HPDE6-E6E7 (cell line): ENCODE measurements at regions not wholly inside any gene's neighbourhood (a gene's known extent, or its start where the extent isn't known, plus 50 kb on each side); places are given as distances from the start of the nearest gene placed in this dataset.

ENCODE experiments used
- DNase-seq: peaks from one replicate; pipeline ENCODE4 v3.0.0; 2011; ENCODE audit warnings: missing footprints; ENCODE audit errors: extremely low spot score

DNA sequence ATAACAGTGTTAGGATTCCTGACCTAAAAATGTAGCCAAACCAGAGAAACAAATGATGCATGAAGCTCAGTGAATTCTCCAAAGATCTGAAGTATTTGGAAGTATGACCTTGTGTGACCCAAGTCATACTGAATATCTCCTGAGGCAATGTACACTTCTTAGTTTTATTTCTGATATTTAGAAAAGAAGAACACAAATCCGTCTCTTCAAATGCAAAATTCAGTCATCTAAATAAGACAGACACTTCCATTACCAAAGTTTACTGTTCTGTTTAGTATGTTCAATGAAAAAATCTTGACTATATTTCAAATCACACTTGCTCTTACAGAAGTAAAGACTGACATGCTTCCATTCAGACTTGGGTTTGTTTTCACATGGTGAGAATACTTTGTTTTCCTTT lies 495.7 kb downstream of the RIT2 start:
- DNase-seq, result no peak

DNA sequence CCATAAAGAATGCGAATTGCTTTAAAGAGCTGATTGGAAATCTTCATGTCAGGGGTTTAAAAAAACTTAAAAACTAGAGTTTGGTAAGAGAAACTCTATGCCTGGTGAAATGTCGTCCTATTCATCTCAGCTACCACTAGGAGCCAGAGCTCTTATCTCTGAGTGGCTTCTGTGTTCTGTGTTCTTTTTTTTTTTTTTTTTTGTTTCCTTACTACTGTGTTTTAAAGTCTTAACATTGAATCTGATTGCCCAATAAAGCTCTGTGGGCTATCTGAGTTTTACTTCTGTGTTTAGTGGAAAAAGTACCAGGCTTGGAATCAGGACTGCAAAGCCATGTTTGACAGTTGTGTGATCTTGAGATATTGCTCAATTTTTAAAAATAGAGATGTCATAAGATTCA lies 494.8 kb downstream of the RIT2 start:
- no peak for DNase-seq

DNA sequence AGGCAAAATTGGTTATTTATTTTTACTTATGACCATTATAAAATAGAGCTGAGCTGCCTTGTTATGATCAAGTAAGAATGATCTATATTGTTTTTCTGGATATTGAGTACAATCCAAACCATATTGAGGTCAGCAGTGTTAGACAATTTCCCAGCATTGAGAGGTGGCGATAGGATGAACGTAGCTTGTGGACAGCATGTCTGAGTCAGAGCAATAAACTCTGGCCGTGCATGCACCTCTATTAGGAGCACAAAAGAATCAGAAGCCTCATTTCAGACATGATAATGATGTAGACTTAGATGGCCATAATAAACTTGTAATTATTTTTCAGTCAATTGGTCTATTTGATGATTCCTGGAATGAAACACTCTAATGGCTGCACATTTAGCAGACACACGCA lies 491.6 kb downstream of the RIT2 start:
- DNase-seq, result no peak

DNA sequence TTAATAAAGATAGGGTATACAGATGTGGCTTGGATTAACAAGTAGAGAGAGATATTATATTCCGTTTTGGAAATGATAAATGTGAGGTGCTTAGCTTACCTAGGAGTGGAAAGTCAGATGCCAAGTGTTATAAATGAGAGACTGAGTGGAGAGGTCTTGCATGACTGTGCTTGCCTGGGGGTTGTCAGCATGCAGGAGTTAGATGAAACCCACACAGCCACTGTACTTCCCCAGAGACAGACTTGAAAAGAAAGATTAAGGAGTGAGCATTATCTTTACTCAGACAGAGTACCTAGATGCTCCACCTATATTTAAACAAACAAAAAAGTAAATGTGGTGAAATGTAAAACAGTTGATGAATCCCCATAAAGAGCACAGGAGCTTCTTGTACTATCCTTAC lies 482.7 kb downstream of the RIT2 start:
- DNase-seq, result no peak

DNA sequence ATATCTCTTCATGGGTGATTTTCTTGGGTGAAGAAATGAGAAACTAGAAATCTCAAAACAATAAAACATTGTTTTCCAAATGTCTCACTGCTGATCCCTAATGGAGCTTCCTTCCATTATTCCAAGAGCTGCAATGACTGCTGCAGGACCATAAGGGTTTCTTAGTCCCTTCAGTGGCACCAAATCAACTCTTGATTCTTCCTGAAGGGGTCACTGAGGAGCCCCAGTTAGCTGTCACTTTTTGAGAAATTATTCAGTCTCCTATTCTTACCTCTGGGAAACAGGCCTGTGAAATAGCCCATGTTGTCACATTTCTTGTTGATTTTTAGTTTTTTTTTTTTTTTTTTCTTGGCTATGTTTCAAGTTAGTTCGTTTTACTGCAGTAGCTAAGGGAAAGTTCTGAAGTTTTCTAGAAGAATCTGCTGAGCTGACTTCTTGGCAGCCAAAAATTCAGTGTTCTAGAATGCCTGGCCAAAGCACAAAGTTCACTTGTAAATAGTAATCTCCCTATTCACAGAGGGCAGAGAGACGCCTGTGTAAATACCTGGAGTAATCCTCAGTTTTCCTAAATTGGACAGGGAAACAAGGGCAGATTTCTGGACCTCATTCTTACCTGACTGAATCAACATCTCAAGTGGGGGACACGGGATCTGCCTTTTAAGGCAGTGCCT lies 480.0 kb downstream of the RIT2 start:
- no peak for DNase-seq

DNA sequence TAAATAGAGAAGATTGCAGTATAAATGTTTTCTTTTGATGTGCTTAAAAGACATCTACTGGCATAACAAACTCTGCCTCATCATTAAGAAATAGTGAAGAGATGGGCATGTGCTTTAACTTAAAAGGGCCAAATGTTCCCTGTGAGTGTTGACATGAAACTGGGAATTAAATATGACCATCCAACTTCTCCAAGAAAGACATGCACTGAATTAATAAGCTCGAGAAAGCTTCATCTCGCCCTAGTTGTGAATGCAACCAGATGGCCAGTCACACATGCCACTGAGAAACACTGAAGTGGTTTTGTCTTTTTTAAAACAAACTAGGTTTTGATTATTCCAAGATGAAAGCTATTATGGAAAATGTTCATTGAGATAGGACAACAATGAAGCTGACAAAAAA lies 479.2 kb downstream of the RIT2 start:
- DNase-seq, result no peak

DNA sequence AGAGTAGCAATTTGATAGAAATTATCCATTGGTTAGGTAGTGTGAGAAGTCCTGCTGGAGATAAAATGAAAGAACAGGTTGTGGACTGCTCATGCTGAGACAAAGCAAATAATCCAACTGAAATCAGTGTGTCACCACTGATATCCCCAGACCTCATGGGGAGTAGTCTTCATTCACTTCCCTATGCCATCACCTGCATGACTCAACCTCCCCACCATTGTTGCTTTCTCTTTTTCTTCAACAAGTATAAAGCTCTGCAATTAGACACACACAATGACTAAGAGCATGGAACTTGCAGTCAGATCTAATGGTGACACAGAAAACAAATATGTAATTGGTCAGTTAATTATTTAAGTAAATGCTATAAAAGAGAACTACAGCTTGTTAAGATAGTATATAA lies 475.3 kb downstream of the RIT2 start:
- no peak for DNase-seq

DNA sequence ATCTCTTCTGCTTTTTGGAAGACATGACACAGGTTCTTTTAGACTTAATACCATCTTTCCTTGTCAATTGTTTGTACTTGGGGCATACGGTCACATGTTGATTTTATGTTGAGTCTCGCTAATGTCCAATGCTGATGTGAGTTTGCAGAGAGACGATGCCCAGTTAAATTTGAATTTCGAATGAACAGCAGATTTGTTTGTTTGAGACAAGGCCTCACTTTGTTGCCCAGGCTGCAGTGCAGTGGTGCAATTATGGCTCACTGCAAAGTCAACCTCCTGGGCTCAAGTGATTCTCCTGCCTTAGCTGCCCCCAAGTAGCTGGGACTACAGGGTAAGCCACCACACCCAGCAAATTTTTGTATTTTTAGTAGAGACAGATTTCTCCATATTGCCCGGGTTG lies 473.5 kb downstream of the RIT2 start:
- no peak for DNase-seq

DNA sequence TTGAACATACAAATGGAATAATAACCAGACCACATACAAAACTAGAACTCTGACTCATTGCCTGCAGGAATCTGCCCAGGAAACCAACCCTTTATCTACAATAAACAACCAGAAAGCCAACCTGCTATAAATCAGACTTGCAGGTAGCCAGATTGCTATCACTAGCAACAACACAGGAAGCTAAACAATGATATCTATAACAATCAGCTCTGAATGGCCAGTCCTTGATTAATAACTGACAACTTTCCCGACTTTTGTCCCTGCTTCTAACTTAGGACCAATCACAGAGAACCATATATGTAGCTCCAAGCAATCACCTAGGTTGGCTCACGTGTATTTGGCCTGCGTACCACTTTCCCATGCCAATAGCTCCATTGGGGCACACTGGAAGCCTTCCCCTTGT lies 470.8 kb downstream of the RIT2 start:
- DNase-seq, result no peak

DNA sequence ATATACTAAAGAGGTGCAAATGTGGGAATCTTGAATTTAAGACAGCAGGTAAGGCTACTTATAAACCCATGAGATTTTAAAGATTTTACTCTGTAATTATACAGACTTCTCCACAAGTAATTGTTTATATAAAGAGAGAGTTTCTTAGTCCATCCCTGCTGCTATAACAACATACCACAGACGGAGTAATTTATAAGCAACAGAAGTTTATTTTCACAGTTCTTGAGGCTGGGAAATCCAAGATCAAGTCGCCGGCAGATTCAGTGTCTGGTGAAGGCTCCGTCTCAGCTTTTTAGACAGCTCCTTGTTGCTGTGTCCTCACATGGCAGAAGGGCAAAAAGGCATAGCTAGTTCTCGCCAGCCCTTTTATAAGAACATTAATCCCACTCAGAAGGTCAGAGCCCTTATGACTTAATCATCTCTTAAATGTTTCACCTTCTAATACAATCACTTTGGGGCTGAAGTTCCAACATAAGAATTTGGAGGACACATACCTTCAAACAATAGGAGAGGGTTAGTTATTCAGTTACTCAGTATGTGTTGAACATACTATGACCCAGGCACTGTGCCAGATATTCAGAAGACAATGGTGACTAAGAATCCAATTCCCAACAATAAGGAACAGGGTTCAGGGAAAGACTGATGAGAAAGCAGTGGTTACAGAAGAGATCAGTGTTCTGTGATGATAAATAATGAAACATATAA lies 466.0 kb downstream of the RIT2 start:
- no peak for DNase-seq

DNA sequence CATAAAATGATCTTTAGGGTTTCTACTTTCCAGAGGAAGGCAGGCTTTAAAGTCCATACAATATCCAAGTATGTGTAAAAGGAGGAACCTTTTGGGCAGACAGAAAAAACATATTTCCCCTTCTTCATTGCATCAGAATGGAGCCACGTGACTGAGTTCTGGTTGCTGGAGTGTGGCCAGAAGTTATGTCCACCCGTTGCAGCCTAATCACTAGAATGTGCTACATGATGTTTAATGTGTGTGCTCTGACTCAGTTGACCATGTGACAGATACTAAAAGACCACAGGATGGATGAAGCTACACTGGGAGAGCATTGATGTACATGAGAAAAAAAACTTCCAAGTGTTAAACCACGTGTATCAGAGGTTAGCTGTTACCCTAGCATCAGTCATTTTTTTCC lies 460.9 kb downstream of the RIT2 start:
- DNase-seq, result no peak

DNA sequence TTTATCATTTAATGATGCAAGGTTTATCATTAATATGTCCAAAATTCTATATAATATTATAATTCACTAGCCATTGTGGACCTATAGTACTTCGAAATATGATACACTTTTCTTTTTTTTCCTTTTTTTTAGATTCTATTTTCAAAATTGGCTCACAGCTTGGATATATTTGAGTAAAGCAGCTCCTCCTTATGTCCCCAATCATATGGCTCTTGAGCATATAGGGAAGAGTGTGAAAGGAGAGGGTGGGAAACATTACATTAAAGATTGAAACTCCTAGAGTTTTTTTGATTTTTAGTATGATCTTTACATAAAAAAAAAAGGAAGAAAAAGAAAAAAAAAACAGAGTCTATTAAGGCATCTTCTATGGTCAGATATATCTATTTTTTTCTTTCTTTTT lies 457.9 kb downstream of the RIT2 start:
- DNase-seq, result no peak

DNA sequence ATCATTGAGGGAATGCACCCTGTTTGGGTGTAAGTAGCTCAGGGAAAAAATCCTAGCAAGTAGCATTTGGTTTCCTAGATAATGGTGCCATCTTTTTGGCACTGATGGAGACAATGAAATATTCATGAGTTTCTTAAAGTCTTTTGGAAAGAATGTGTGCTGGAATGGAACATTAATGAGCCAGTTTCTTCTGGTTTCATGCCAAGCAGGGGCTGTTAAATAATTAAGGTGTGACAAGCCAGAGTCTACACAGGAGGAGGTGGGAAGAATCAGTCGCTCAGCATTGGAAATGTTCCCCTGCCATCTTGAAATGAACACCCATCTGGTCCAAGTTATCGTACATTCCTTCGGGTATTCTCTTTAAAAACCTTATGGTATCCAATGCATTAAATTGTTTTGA lies 457.3 kb downstream of the RIT2 start:
- DNase-seq, result no peak

DNA sequence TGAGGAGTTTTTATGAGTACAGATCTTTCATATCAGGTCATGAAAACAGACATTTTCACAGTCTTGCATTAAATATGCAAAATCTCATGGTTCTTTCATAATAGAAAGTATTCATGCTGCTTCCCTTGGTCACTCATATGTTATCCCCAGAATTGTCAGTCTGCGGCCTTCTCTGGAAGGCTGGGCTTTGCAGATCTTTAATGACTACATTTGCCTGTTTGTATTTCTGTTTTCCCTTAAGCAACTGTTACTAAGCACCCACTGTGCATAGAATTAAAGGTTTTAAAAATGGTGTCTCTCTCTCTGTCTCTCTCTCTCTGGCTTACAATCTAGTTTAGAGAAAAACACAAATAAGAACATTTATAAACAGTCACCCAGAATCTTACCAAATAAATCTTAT lies 456.3 kb downstream of the RIT2 start:
- DNase-seq, result no peak

DNA sequence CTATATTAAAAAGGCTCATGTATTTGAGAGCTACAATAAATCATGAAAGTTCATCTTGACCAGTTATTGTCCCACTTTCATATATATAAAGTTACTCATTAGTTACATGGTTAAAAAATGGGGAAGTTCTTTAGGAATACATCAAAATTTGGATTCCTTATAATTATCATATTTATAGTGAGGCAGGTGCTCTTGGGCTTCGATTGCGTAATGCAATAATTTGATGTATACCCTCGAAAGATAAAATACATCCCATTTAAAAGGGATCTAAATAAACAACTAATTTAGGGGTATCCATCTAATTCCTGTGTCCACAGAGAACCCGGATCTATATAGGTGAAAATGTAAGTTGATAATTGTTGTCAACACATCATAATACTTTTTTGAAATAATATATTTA lies 444.6 kb downstream of the RIT2 start:
- DNase-seq, result no peak

DNA sequence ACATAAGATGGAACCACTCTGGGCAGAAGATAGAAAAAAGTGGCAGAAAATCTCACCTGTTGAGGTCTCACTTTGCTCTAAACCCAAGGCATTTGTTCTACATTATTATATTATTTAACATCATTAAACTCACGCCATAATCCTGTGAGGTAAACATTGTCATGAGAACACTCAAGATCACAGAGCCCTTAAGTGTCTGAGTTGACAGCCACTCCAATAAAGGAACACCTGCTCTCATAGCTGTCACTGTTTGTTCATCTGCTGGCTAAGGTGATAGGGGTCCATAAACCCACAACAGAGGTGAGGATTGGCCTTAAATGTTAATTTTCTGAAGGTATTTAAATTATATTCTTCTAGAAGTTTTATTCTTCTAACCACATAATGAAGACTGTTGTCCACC lies 439.7 kb downstream of the RIT2 start:
- no peak for DNase-seq

DNA sequence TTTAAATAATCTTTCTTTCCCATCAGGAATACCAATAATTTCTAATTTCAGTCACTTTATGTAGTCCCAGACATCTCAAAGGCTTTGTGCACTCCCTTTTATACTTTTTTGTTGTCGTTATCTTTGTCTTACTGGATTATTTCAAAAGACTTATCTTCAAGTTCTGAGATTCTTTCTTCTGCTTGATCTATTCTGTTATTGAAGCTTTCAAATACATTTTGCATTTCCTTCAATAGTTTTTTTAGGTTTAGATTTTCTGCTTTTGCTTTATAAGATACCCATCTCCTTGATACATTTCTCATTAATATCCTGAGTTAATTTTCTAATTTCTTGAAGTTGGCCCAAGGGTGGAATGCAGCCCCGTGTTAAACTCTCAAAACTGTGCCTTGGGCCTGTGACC lies 432.4 kb downstream of the RIT2 start:
- no peak for DNase-seq

DNA sequence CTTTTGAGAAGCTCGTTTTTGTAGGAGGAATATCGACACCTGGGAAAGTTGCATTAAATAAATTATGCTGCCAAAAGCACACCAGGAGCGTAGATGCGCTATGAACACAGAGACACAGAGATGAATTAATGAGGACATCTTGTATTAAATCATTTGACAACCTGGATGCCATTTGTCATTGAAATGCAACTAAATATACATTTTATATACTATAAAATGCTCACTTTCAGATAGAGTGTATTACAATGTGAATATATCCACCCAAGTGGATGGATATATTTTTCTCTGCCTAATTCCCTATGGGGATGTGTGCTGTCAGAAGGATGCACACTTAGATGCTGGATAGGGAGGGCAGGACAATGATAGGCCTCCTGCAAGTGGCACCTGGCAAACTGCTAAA lies 426.2 kb downstream of the RIT2 start:
- DNase-seq, result no peak
